Mesothelial cell of epicardium (in vitro differentiated cells): ENCODE measurements at regions not wholly inside any gene's neighbourhood (a gene's known extent, or its start where the extent isn't known, plus 50 kb on each side); places are given as distances from the start of the nearest gene placed in this dataset.

ENCODE experiments used
- DNase-seq, 2 experiments: peaks; one replicate each; pipeline ENCODE4 v3.0.0; 2021; ENCODE audit warnings: low spot score in 2 of 2; ENCODE audit not compliant: unreplicated experiment in 2 of 2
- H3K27ac Mint-ChIP-seq: 2 replicates; pipeline ENCODE4 v1.8.0; 2021; ENCODE audit warnings: mixed read lengths
- H3K27me3 Mint-ChIP-seq: 2 replicates; pipeline ENCODE4 v1.8.0; 2021; ENCODE audit warnings: low read depth, mixed read lengths
- H3K36me3 Mint-ChIP-seq: 2 replicates; pipeline ENCODE4 v1.8.0; 2021; ENCODE audit warnings: mixed read lengths
- H3K4me1 Mint-ChIP-seq: 2 replicates; pipeline ENCODE4 v1.8.0; 2021; ENCODE audit warnings: mixed read lengths
- H3K4me3 Mint-ChIP-seq: 2 replicates; pipeline ENCODE4 v1.8.0; 2021; ENCODE audit warnings: mild to moderate bottlenecking, moderate library complexity, mixed read lengths
- H3K9me3 Mint-ChIP-seq: 2 replicates; pipeline ENCODE4 v1.8.0; 2021; ENCODE audit warnings: mixed read lengths
- CTCF ChIP-seq: fragments of 200-600 bp; sonication (generic); IDR thresholded peaks from one replicate; pipeline ENCODE4 v1.5.0; 2021; ENCODE audit warnings: antibody characterized with exemption; ENCODE audit not compliant: unreplicated experiment

- Mint-ChIP-seq H3K27me3 (peaks cover 2% of the 10 kb centered on the region), H3K4me3 (no peak overlapping the region), H3K27ac (no peak overlapping the region), H3K9me3 (peaks cover 12% of the 10 kb centered on the region), H3K36me3 (peaks cover 11% of the 10 kb centered on the region), H3K4me1 (peaks cover 13% of the 10 kb centered on the region)
- TF ChIP-seq CTCF = no peak
- DNase-seq = no peak
These were observed 170.9 kb downstream of the FGF1 start for GRCh38 chr5:142515036-142515435.

- no peak for DNase-seq
- H3K4me3 Mint-ChIP-seq = no peak overlapping the region
- H3K27ac Mint-ChIP-seq = no peak overlapping the region
- TF ChIP-seq CTCF = no peak
- H3K27me3 Mint-ChIP-seq = peaks cover 2% of the 10 kb centered on the region
- peaks cover 14% of the 10 kb centered on the region for H3K4me1 Mint-ChIP-seq
- peaks cover 12% of the 10 kb centered on the region for H3K9me3 Mint-ChIP-seq
- peaks cover 11% of the 10 kb centered on the region for H3K36me3 Mint-ChIP-seq
These were observed 171.7 kb downstream of the FGF1 start for GRCh38 chr5:142514196-142514595.

GRCh38 chr5:142512043-142513042, 173.5 kb downstream of the FGF1 start:
- peaks cover 29% of the 10 kb centered on the region for H3K4me1 Mint-ChIP-seq
- H3K4me3 Mint-ChIP-seq = no peak overlapping the region
- TF ChIP-seq CTCF = no peak
- peaks cover 2% of the 10 kb centered on the region for H3K27me3 Mint-ChIP-seq
- peaks cover 12% of the 10 kb centered on the region for H3K9me3 Mint-ChIP-seq
- no peak overlapping the region for H3K27ac Mint-ChIP-seq
- no peak for DNase-seq
- H3K36me3 Mint-ChIP-seq = peaks cover 11% of the 10 kb centered on the region

GRCh38 chr5:142511358-142511757, 174.5 kb downstream of the FGF1 start:
- peaks cover 3% of the 10 kb centered on the region for H3K36me3 Mint-ChIP-seq
- H3K4me3 Mint-ChIP-seq = no peak overlapping the region
- H3K27ac Mint-ChIP-seq = no peak overlapping the region
- peaks cover 33% of the 10 kb centered on the region for H3K4me1 Mint-ChIP-seq
- H3K9me3 Mint-ChIP-seq = peaks cover 4% of the 10 kb centered on the region
- TF ChIP-seq CTCF = no peak
- no peak for DNase-seq
- peaks cover 3% of the 10 kb centered on the region for H3K27me3 Mint-ChIP-seq

- no peak for DNase-seq
- Mint-ChIP-seq H3K36me3 (no peaks in the 10 kb centered on the region), H3K4me1 (peaks cover 25% of the 10 kb centered on the region), H3K4me3 (no peak overlapping the region), H3K9me3 (no peaks in the 10 kb centered on the region), H3K27me3 (peaks cover 8% of the 10 kb centered on the region), H3K27ac (no peak overlapping the region)
- TF ChIP-seq CTCF = no peak
These were observed 176.9 kb downstream of the FGF1 start for GRCh38 chr5:142509026-142509425.
